ENCODE measurements at regions not wholly inside any gene's neighbourhood (a gene's known extent, or its start where the extent isn't known, plus 50 kb on each side); places are given as distances from the start of the nearest gene placed in this dataset.
"Not testable (repeated sequence)": the region's sequence is repeated elsewhere in the genome, so short reads cannot be mapped to it uniquely, and the experiment has no call there.

DNA sequence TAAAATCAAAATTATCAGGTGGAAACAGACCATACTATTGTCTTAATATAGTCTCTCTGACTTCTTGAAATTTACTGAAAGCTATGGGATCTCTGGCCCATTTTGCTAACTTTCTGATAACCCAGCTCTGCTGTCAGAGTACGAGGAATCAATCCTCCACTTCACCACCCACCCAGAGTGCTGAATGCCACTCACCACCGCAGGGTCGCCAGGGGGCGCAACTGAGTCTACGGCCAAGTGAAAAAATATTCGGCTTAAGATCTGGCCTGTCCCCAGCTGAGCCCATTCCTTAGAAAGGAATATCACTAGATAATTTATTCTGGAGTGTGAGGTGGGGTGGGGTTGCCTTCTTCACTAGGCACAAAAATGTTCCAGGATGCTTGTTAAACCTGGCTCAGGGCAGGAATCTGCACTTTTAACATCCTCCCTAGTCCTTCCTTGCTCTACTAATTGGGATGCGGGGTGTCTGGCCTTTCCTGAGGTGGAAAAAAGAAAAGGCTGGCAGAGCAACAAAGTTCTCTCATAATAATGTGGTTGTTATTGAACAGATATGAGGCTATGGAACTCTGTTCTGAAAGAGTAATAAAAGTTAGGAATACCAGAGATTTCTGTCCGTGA lies 520.6 kb downstream of the MFSD1 start:
- no peak overlapping the region for H3K27ac ChIP-seq
- DNase-seq (ENCODE audit: low read depth, low spot score), result no peak

DNA sequence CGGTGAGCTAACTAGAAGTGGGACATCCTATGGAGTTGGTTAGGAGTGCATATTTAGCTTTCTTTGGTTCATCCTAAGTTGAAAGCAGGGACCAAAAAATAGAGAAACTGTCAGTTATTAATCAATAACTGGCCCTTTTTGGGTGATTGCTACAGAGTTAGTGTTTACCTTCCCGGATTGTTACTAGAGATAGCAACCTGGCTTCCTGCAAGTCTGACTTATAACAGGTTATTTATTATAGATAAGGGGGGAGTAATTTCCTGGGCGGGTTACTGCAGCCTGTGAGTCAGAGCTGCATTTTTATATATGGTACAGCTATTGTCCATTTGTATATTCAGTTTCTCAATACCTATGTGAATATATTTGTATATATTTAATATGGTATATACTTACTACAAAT lies 522.0 kb downstream of the MFSD1 start:
- no peak for DNase-seq (ENCODE audit: low read depth, low spot score)
- H3K27ac ChIP-seq, result no peak overlapping the region

- no peak for DNase-seq (ENCODE audit: low read depth, low spot score)
- H3K27ac ChIP-seq, result no peak overlapping the region
These were observed 525.1 kb downstream of the MFSD1 start for GRCh38 chr3:159326998-159327397.

GRCh38 chr3:159332535-159333099 lies 530.8 kb downstream of the MFSD1 start:
- H3K27ac ChIP-seq, result no peak overlapping the region
- no peak for DNase-seq (ENCODE audit: low read depth, low spot score)

GRCh38 chr3:159339131-159339530 lies 537.3 kb downstream of the MFSD1 start:
- no peak overlapping the region for H3K27ac ChIP-seq
- DNase-seq (ENCODE audit: low read depth, low spot score), result no peak

- no peak overlapping the region for H3K27ac ChIP-seq
- no peak for DNase-seq (ENCODE audit: low read depth, low spot score)
These were observed 539.1 kb downstream of the MFSD1 start for GRCh38 chr3:159340877-159341500.

DNA sequence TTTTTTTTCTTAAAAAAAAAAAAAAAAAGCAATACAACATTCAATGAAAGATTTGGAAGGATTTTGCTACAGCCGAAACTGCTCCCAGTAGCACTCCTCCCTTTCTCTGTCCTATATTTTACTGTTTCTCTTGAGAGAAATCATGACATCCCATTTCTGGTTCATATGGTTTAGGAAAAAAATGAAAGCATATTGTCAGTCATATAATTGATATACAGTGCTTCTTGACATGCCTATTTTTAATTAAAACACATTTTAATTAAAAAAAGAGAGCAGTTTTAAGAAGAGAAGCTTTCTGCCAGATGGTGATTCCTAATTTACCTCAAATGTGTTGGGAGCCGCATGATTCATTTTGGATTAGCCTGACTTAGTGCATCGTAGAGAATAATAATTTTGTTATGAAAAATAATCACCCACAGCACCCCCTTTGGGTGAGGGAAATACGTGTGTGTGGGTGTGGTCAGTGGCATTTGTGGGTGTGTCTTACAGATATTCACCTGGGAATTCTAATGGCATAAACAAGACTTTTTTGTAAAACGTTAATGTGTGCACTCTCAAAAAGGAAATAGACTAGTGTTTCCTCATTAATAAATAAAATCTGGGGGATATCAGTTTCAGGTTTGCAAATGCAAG lies 544.5 kb downstream of the MFSD1 start:
- H3K27ac ChIP-seq, result no peak overlapping the region

GRCh38 chr3:159348431-159348830 lies 546.6 kb downstream of the MFSD1 start:
- H3K27ac ChIP-seq, result no peak overlapping the region
- no peak for DNase-seq (ENCODE audit: low read depth, low spot score)

More for the DNA sequence above, 544.5 kb downstream of the MFSD1 start:
- no peak for DNase-seq (ENCODE audit: low read depth, low spot score)

DNA sequence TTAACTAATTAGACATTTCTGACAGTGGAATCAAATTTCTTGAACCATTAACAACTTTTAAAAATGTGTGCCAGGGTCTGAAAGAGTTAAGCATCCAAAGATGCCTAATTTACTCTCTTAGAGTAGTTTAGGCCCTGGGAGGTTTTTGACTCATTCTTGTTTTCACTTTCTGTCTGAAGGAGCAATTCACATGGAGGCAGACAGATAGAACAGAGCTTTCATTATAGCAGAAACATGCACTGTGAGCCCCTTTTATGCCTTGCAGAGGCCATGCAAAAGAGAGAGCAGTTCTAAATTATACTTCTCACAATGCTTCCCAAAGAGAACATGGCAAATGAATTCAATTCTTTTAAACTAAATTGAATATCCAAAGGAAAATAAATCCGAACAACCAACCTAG lies 554.8 kb downstream of the MFSD1 start:
- no peak for DNase-seq (ENCODE audit: low read depth, low spot score)
- H3K27ac ChIP-seq, result no peak overlapping the region

GRCh38 chr3:159364511-159364910 lies 562.7 kb downstream of the MFSD1 start:
- DNase-seq (ENCODE audit: low read depth, low spot score), result no peak
- no peak overlapping the region for H3K27ac ChIP-seq

- H3K27ac ChIP-seq, result no peak overlapping the region
- peak; percentile 44 for DNase-seq (ENCODE audit: low read depth, low spot score)
These were observed 564.6 kb downstream of the MFSD1 start for GRCh38 chr3:159366476-159366875.

- no peak overlapping the region for H3K27ac ChIP-seq
- DNase-seq (ENCODE audit: low read depth, low spot score), result no peak
These were observed 570.1 kb downstream of the MFSD1 start for GRCh38 chr3:159371961-159372360.

GRCh38 chr3:159378396-159379194 lies 576.7 kb downstream of the MFSD1 start:
- no peak overlapping the region for H3K27ac ChIP-seq
- no peak for DNase-seq (ENCODE audit: low read depth, low spot score)

DNA sequence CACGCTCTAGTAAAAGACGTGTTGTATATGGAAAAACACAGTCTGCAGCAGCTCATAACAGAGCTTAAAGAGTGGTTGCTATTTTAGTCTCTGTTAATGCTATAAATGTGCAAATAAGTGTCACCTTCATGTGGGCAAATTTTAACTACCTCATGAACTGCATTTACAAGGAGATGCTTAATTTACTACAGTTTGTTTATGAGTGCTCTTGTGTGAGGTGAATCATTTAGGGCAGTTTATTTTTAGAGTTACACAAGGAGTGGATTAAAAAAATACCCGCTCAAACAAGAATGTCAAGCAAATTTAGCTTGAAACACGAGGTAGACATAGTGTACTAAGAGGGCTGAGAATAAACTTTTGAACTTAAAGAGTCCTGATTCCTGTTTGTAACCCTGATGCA lies 579.0 kb downstream of the MFSD1 start:
- no peak for DNase-seq (ENCODE audit: low read depth, low spot score)
- no peak overlapping the region for H3K27ac ChIP-seq

- DNase-seq (ENCODE audit: low read depth, low spot score), result no peak
- no peak overlapping the region for H3K27ac ChIP-seq
These were observed 588.9 kb downstream of the MFSD1 start for GRCh38 chr3:159390656-159391212.

DNA sequence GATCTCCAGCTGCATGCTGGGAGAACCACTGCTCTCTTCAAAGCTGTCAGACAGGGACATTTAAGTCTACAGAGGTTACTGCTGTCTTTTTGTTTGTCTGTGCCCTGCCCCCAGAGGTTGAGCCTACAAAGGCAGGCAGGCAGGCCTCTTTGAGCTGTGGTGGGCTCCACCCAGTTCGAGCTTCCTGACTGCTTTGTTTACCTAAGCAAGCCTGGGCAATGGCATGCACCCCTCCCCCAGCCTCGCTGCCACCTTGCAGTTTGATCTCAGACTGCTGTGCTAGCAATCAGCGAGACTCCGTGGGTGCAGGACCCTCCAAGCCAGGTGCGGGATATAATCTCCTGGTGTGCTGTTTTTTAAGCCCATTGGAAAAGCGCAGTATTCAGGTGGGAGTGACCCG lies 591.0 kb upstream of the IL12A start:
- H3K27ac ChIP-seq; DNase-seq (ENCODE audit: low read depth, low spot score): not testable (repeated sequence)

DNA sequence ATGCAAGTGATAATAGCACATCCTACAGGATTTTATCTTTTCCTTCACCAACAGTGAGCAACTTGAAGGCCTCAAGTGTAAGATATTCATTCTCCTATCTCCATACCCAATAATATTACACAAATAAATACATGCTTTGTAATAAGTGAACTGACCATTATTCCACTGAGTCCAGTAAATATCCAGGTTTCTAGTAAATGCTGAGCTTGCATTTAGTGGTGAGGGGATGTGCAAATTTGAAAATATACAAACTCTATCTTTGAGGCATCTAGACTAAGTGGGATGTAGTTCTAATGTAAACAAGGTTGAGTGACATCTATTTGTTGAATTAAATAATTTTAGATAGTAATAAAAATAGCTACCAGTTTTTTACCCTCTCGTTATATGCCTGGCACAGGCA lies 587.6 kb upstream of the IL12A start:
- no peak overlapping the region for H3K27ac ChIP-seq
- DNase-seq (ENCODE audit: low read depth, low spot score), result no peak

DNA sequence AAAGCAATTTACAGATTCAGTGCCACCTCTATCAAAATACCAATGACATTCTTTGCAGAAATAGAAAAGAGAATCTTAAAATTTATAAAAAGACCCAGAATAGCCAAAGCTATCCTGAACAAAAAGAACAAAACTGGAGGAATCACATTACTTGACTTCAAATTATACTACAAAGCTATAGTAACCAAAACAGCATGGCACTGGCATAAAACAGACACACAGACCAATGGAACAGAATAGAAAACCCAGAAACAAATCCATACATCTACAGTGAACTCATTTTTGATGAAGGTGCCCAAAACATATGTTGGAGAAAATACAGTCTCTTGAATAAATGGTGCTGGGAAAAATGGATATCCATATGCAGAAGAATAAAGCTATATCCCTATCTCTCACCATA lies 578.9 kb upstream of the IL12A start:
- not testable (repeated sequence) for DNase-seq (ENCODE audit: low read depth, low spot score)

DNA sequence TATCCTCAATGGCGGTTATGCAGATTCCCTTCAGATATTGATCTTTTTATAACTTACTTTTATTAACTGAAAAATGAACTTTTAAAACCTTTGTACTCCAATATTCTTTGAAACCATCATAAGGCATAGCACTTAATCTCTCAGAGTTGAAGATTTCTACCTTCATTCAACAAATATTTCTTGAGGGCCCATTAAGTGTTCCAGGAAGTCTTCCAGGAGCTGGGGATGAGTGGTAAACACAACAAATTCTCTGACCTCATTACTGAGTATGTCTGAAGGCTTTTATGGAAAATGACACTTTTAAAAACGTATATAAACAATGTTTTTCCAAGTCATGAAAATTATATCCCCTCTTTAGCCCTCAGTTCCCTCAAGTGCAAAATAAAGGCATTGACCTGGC lies 575.3 kb upstream of the IL12A start:
- no peak for DNase-seq (ENCODE audit: low read depth, low spot score)
- no peak overlapping the region for H3K27ac ChIP-seq

More for the DNA sequence above, 578.9 kb upstream of the IL12A start:
- H3K27ac ChIP-seq, result not testable (repeated sequence)

DNA sequence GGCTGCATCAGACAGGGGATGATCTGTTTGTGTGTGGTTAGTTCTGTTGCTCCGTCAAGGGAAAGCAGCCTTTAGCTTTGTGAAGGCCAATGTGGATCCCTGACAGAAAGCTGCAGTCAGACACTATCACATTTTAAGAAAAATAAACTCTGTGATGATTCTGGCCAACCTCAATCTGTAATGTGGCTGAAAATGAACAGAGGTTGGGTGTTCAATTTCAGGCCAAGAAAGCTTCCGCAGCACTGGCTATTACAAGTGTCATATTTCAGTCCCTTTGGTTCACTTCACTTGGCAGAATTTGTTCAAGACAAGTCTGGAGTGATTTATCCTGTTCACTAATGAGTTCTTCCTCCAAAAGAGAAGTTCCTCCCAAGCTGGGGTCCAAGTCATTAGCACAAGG lies 571.8 kb upstream of the IL12A start:
- no peak overlapping the region for H3K27ac ChIP-seq
- no peak for DNase-seq (ENCODE audit: low read depth, low spot score)

Data from epithelial cell of prostate (primary cell).